ENCODE measurements at regions not wholly inside any gene's neighbourhood (a gene's known extent, or its start where the extent isn't known, plus 50 kb on each side); places are given as distances from the start of the nearest gene placed in this dataset.

GRCh38 chr2:168396131-168396530 lies 59.9 kb upstream of the CERS6 start:
- TF ChIP-seq CTCF (IDR thresholded peaks at IDR 0.05), result no peak
- TF ChIP-seq POLR2A (IDR thresholded peaks at IDR 0.05), result no peak
